ENCODE measurements at regions not wholly inside any gene's neighbourhood (a gene's known extent, or its start where the extent isn't known, plus 50 kb on each side); places are given as distances from the start of the nearest gene placed in this dataset.

- DNase-seq (ENCODE audit: low read depth): no peak
Observed at GRCh38 chr4:164700471-164700870, 53.5 kb upstream of the SMIM31 start.

GRCh38 chr4:164701665-164702064 lies 52.3 kb upstream of the SMIM31 start:
- DNase-seq (ENCODE audit: low read depth): no peak
